SU-DHL-6 (cell line): ENCODE measurements at regions not wholly inside any gene's neighbourhood (a gene's known extent, or its start where the extent isn't known, plus 50 kb on each side); places are given as distances from the start of the nearest gene placed in this dataset.

Experiments
- H2AFZ ChIP-seq: fragments of 200-600 bp; sonication (generic); 2 replicates; pipeline ENCODE4 v1.6.1; 2014; ENCODE audit warnings: low read depth, mild to moderate bottlenecking, moderate library complexity, mixed read lengths, antibody characterized with exemption, low read length; ENCODE audit not compliant: severe bottlenecking
- H3F3A ChIP-seq: fragments of 200-600 bp; shearing (Covaris generic); 2 replicates; pipeline ENCODE4 v1.6.0; 2016; ENCODE audit warnings: antibody characterized with exemption, mild to moderate bottlenecking; ENCODE audit not compliant: insufficient read depth
- H3K27ac ChIP-seq: fragments of 200-600 bp; sonication (generic); 2 replicates; pipeline ENCODE4 v1.5.1; 2016; ENCODE audit warnings: low read depth, mild to moderate bottlenecking, low read length, moderate library complexity, mixed read lengths
- H3K27me3 ChIP-seq: fragments of 200-600 bp; sonication (generic), shearing (Covaris generic); 2 replicates; pipeline ENCODE4 v1.6.0; 2014; ENCODE audit warnings: mild to moderate bottlenecking, low read length
- H3K36me3 ChIP-seq: fragments of 200-600 bp; sonication (generic); 2 replicates; pipeline ENCODE4 v1.6.1; 2014; ENCODE audit warnings: mild to moderate bottlenecking, low read length, mixed read lengths
- H3K4me2 ChIP-seq: fragments of 300-600, 200-600 bp; shearing (Covaris generic), sonication (generic); 2 replicates; pipeline ENCODE4 v1.6.0; 2014; ENCODE audit warnings: low read length, low read depth, mild to moderate bottlenecking; ENCODE audit not compliant: poor library complexity, severe bottlenecking
- H3K4me3 ChIP-seq: fragments of 200-600 bp; sonication (generic); 2 replicates; pipeline ENCODE4 v1.5.1; 2014; ENCODE audit warnings: antibody characterized with exemption, low read length, mild to moderate bottlenecking, mixed read lengths; ENCODE audit not compliant: insufficient read depth, poor library complexity, severe bottlenecking
- H3K79me2 ChIP-seq: fragments of 200-600 bp; sonication (generic); 2 replicates; pipeline ENCODE4 v1.6.1; 2014; ENCODE audit warnings: mild to moderate bottlenecking, low read length, moderate library complexity; ENCODE audit not compliant: insufficient read depth
- H3K9ac ChIP-seq: fragments of 200-600 bp; sonication (generic); 2 replicates; pipeline ENCODE4 v1.7.0; 2014; ENCODE audit warnings: mild to moderate bottlenecking, low read length
- H3K9me2 ChIP-seq: fragments of 200-600 bp; sonication (generic); replicated peaks from 2 replicates; pipeline ENCODE4 v1.6.1; 2014; ENCODE audit warnings: low read length; ENCODE audit not compliant: insufficient read depth
- H3K9me3 ChIP-seq: fragments of 200-600 bp; sonication (generic); 2 replicates; pipeline ENCODE4 v1.6.1; 2014; ENCODE audit warnings: low read length, mixed read lengths; ENCODE audit not compliant: insufficient read depth
- H4K20me1 ChIP-seq: fragments of 200-600 bp; sonication (generic); 2 replicates; pipeline ENCODE4 v1.6.1; 2014; ENCODE audit warnings: low read depth, mild to moderate bottlenecking, antibody characterized with exemption, low read length, moderate library complexity, mixed read lengths
- CTCF ChIP-seq: fragments of 200-600 bp; sonication (generic); IDR thresholded peaks from one replicate; pipeline ENCODE4 v1.5.1; 2017; ENCODE audit warnings: antibody characterized with exemption, mild to moderate bottlenecking, low read length, moderate library complexity; ENCODE audit not compliant: insufficient read depth, poor library complexity, severe bottlenecking
- EZH2phosphoT487 ChIP-seq: fragments of 200-600 bp; sonication (generic), shearing (Covaris generic); conservative IDR thresholded peaks from 2 replicates; pipeline ENCODE4 v1.6.1; 2018; ENCODE audit warnings: mild to moderate bottlenecking, antibody characterized with exemption, low read length, moderate library complexity, mixed read lengths

- Histone ChIP-seq H3K27ac (no peak overlapping the region), H3K9me3 (no peaks in the 10 kb centered on the region), H3K9ac (no peak overlapping the region), H3K36me3 (no peaks in the 10 kb centered on the region), H3K9me2 (no peaks in the 10 kb centered on the region), H3K4me2 (no peak overlapping the region), H3K79me2 (no peaks in the 10 kb centered on the region), H3F3A (no peaks in the 10 kb centered on the region), H4K20me1 (no peaks in the 10 kb centered on the region), H3K4me3 (no peak overlapping the region), H3K27me3 (no peaks in the 10 kb centered on the region), H2AFZ (no peak overlapping the region)
- no peak for TF ChIP-seq CTCF
Observed at GRCh38 chr4:53659737-53660136, 68.5 kb upstream of the LNX1 start.

GRCh38 chr4:53659112-53659511 is 67.8 kb upstream of the LNX1 start:
- Histone ChIP-seq H3K36me3 (no peaks in the 10 kb centered on the region), H3K4me3 (no peak overlapping the region), H3K4me2 (no peak overlapping the region), H3K9me3 (no peaks in the 10 kb centered on the region), H3K79me2 (no peaks in the 10 kb centered on the region), H3K27me3 (no peaks in the 10 kb centered on the region), H3F3A (no peaks in the 10 kb centered on the region), H3K9me2 (no peaks in the 10 kb centered on the region), H3K27ac (no peak overlapping the region), H2AFZ (no peak overlapping the region), H4K20me1 (no peaks in the 10 kb centered on the region), H3K9ac (no peak overlapping the region)
- no peak for TF ChIP-seq EZH2phosphoT487
- no peak for TF ChIP-seq CTCF

GRCh38 chr4:53658029-53658428 is 66.7 kb upstream of the LNX1 start:
- Histone ChIP-seq H3K4me2 (no peak overlapping the region), H4K20me1 (no peaks in the 10 kb centered on the region), H3F3A (no peaks in the 10 kb centered on the region), H3K4me3 (no peak overlapping the region), H3K27ac (no peak overlapping the region), H3K9me3 (no peaks in the 10 kb centered on the region), H3K27me3 (no peaks in the 10 kb centered on the region), H2AFZ (no peak overlapping the region), H3K9me2 (no peaks in the 10 kb centered on the region), H3K36me3 (no peaks in the 10 kb centered on the region), H3K79me2 (no peaks in the 10 kb centered on the region), H3K9ac (no peak overlapping the region)
- TF ChIP-seq EZH2phosphoT487 (no peak), CTCF (no peak)

GRCh38 chr4:53656421-53656981 is 65.2 kb upstream of the LNX1 start:
- H3K9me2 ChIP-seq, result no peaks in the 10 kb centered on the region
- H3K27ac ChIP-seq, result no peak overlapping the region

More at GRCh38 chr4:53656421-53656981, 65.2 kb upstream of the LNX1 start:
- H3F3A ChIP-seq, result no peaks in the 10 kb centered on the region
- no peaks in the 10 kb centered on the region for H3K9me3 ChIP-seq
- no peak for TF ChIP-seq EZH2phosphoT487
- TF ChIP-seq CTCF, result no peak
- no peaks in the 10 kb centered on the region for H3K79me2 ChIP-seq
- H3K27me3 ChIP-seq, result no peaks in the 10 kb centered on the region
- no peak overlapping the region for H3K4me3 ChIP-seq
- H3K4me2 ChIP-seq, result no peak overlapping the region
- H2AFZ ChIP-seq, result no peak overlapping the region
- no peaks in the 10 kb centered on the region for H3K36me3 ChIP-seq
- no peaks in the 10 kb centered on the region for H4K20me1 ChIP-seq
- no peak overlapping the region for H3K9ac ChIP-seq
